ENCODE measurements at regions not wholly inside any gene's neighbourhood (a gene's known extent, or its start where the extent isn't known, plus 50 kb on each side); places are given as distances from the start of the nearest gene placed in this dataset.

- TF ChIP-seq CTCF (IDR thresholded peaks at IDR 0.05; ENCODE audit: low read depth, low read length) (no peak), EZH2phosphoT487 (IDR thresholded peaks at IDR 0.05; ENCODE audit: low read depth) (no peak)
Observed at GRCh38 chr10:46216003-46216634, 70.7 kb upstream of the ANTXRL start.
